Fibroblast of mammary gland (primary cell): ENCODE measurements at regions not wholly inside any gene's neighbourhood (a gene's known extent, or its start where the extent isn't known, plus 50 kb on each side); places are given as distances from the start of the nearest gene placed in this dataset.

Experiments
- DNase-seq: peaks from one replicate; pipeline ENCODE4 v3.0.0-alpha.2; 2010; ENCODE audit warnings: low read depth
- H3K4me3 ChIP-seq: 2 replicates; pipeline ENCODE4 v1.5.1; 2011; ENCODE audit warnings: low read depth, mild to moderate bottlenecking, low read length, moderate library complexity; ENCODE audit not compliant: control insufficient read depth
- TF ChIP-seq, protein P1 (sequence below): conservative IDR thresholded peaks from 2 replicates; pipeline ENCODE4 v1.5.1; 2011; ENCODE audit warnings: low read depth, low read length, inconsistent platforms; ENCODE audit not compliant: control insufficient read depth, insufficient read depth

DNA sequence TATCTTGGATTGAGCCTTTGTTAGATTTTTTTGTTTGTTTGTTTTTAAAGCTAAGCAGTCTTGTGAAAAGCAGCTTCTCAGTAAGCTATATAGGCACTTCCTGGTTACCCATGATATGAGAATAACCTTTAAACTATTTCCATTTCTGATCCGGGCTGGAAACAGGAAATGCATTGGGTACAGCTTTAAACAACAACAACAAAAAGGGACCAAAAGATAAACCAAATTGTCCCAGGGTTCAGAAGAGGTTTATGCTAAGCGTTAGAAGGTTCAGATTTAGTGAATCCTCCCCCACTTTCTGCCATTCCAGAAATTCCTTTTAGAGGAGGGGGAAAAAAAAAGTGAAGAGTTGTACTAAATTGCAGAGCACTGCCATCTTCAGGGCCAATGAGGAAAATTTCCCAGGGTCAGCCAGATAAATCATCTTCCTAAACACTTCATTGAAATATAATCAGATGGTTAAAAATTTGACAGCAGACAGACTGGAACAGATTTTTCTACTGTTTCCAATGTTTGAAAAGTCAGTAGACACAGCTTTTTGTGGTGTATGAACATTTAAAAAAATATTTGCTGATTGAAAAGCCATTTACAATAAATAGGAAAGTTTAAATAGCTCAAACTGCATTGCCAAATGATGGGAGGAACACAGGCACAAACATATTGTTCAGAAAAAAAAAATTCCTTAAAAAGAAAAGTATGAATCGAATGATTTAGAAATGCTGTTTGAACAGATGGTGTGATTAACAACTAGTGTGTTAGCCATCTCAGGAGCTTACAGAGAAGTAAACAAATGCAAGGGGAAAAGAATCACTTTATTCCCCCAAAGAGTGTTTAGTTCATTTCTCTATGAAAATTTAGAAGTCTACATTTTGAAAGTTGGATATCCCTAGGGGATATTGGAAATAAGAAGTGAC lies 189.9 kb upstream of the TANK start:
- DNase-seq = peak; percentile 83
- TF ChIP-seq, protein P1, sequence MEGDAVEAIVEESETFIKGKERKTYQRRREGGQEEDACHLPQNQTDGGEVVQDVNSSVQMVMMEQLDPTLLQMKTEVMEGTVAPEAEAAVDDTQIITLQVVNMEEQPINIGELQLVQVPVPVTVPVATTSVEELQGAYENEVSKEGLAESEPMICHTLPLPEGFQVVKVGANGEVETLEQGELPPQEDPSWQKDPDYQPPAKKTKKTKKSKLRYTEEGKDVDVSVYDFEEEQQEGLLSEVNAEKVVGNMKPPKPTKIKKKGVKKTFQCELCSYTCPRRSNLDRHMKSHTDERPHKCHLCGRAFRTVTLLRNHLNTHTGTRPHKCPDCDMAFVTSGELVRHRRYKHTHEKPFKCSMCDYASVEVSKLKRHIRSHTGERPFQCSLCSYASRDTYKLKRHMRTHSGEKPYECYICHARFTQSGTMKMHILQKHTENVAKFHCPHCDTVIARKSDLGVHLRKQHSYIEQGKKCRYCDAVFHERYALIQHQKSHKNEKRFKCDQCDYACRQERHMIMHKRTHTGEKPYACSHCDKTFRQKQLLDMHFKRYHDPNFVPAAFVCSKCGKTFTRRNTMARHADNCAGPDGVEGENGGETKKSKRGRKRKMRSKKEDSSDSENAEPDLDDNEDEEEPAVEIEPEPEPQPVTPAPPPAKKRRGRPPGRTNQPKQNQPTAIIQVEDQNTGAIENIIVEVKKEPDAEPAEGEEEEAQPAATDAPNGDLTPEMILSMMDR = peak; percentile 88
- H3K4me3 ChIP-seq = peak overlapping the region; percentile 5

DNA sequence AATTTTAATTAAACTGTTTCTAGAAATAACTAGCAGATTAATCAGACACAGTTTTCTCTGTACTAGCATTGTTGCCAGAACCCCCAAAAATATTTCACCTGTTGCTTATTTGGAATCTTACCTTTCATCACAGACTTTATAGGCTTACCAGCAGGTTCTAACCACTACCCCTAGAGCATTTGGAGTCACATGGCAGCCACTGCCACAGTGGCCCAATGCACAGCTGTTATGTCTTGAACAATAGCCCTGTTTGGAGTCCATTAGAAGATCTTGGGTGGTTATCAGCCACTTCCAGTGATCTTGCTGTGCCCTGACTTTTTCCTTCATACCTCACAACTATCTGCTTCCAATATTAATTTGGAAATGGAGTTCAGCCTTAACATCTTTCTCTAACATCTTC lies 186.2 kb upstream of the TANK start:
- TF ChIP-seq, protein P1 = no peak
- DNase-seq = no peak
- H3K4me3 ChIP-seq = no peak overlapping the region

GRCh38 chr2:160974803-160975202 lies 185.4 kb upstream of the TANK start:
- no peak overlapping the region for H3K4me3 ChIP-seq
- peak; percentile 48 for DNase-seq
- TF ChIP-seq, protein P1 = no peak

GRCh38 chr2:160976797-160977196 lies 183.4 kb upstream of the TANK start:
- H3K4me3 ChIP-seq = no peak overlapping the region
- DNase-seq = no peak
- TF ChIP-seq, protein P1 = no peak

DNA sequence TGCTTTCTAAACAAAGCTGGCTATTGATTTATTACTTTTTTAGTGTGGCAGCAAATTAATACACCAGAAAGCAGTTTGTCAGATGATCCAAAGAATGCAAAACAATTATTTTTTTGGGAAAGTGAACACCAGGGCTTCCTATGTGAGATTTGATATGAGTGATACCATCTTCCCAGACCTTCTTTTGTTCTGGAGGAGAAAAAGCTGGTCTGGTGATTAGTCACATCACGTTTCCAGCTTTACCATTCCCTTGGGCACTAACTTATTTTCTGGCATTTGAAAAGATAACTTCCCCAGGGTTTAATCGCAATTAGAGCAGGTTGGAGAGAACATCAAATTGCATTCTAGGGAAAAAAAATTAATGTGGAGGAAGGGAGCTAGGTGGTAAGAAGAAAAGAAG lies 182.9 kb upstream of the TANK start:
- TF ChIP-seq, protein P1 = no peak
- DNase-seq = peak; percentile 12

DNA sequence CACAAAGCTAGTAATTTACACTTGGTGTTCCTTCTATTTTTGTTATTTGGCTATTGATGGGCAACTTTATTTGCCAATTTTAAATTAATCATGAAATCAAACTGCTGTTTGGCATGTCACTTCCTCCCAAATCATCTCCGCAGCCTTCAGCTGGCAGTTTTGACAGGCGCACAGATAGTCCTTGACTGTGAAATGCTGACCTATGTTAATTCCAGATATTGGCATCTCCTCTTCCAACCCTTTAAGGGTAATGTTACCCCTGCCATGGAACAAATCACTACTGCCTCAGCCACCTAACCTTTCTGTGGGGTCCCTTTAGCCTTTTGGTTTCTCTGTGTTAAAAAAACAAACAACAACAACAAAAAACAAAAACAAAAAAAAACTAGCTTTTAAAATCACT lies 182.4 kb upstream of the TANK start:
- no peak for DNase-seq
- TF ChIP-seq, protein P1 = no peak

More for the DNA sequence above, 182.9 kb upstream of the TANK start:
- no peak overlapping the region for H3K4me3 ChIP-seq

More for the DNA sequence above, 182.4 kb upstream of the TANK start:
- H3K4me3 ChIP-seq = no peak overlapping the region
